ENCODE measurements at regions not wholly inside any gene's neighbourhood (a gene's known extent, or its start where the extent isn't known, plus 50 kb on each side); places are given as distances from the start of the nearest gene placed in this dataset.
"Not testable (repeated sequence)": the region's sequence is repeated elsewhere in the genome, so short reads cannot be mapped to it uniquely, and the experiment has no call there.

DNA sequence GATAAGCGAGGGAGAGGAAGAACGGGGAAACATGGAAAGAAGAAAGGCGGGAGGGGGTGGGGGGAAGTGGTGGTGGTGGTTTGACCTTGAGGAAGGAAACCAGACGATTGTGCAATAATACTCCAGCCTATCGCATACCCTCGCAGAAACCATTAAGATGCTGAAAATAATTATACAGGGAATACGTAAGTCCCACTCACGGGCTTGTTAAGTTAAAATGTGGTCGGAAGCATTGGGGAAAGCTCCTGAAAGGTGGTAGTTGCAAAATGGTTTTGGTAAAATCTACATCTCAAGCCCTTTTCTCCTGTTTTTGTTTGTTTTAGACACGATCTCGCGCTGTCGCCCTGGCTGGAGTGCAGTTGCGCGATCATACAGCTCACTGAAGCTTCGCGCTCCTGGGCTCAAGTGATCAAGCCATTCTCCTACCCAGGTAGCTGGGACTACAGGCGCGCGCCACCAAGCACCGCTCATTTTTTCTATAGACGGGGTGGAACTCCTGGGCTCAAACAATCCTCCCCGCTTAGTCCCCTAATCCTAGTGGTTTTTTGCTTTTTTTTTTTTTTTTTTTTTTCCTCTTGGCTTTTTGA, 128.9 kb upstream of the ZNF184 start:
- peak overlapping the region; percentile 66 for H3K4me3 Mint-ChIP-seq
- DNase-seq (ENCODE audit: low spot score in 2 of 2) (no peak), ATAC-seq (no peak)
- peaks cover 28% of the 10 kb centered on the region for H3K4me1 Mint-ChIP-seq
- peaks cover 4% of the 10 kb centered on the region for H3K9me3 Mint-ChIP-seq
- H3K27ac Mint-ChIP-seq = no peak overlapping the region
- peaks cover 15% of the 10 kb centered on the region for H3K36me3 Mint-ChIP-seq

- no peaks in the 10 kb centered on the region for H3K36me3 Mint-ChIP-seq
- peaks cover 15% of the 10 kb centered on the region for H3K4me1 Mint-ChIP-seq
- no peak overlapping the region for H3K27ac Mint-ChIP-seq
- DNase-seq (ENCODE audit: low spot score in 2 of 2) (no peak), ATAC-seq (peak; percentile 28)
- H3K4me3 Mint-ChIP-seq = peak overlapping the region; percentile 66
- peaks cover 4% of the 10 kb centered on the region for H3K9me3 Mint-ChIP-seq
These were observed 127.1 kb upstream of the ZNF184 start for GRCh38 chr6:27599859-27600532.

DNA sequence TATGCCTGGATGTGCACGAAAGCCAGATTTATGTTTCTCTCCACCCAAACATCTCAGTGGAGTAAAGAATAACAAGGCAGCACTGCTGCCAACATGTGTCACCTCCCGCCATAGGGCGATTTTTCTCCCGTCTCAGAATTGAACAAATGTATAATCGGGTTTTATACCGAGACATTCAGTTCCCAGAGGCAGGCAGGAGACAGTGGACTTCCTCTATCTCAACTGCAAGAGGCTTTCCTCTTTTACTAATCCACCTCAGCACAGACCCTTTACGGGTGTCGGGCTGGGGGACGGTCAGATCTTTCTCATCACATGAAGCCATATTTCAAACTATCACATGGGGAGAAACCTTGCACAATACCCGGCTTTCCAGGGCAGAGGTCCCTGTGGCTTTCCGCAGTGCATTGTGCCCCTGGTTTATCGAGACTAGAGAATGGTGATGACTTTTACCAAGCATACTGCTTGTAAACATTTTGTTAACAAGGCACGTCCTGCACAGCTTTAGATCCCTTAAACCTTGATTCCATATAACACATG, 124.2 kb upstream of the ZNF184 start:
- H3K36me3 Mint-ChIP-seq; ATAC-seq; H3K4me3 Mint-ChIP-seq; H3K9me3 Mint-ChIP-seq; DNase-seq (ENCODE audit: low spot score in 2 of 2); H3K27ac Mint-ChIP-seq: not testable (repeated sequence)
- H3K4me1 Mint-ChIP-seq = peaks cover 12% of the 10 kb centered on the region

DNA sequence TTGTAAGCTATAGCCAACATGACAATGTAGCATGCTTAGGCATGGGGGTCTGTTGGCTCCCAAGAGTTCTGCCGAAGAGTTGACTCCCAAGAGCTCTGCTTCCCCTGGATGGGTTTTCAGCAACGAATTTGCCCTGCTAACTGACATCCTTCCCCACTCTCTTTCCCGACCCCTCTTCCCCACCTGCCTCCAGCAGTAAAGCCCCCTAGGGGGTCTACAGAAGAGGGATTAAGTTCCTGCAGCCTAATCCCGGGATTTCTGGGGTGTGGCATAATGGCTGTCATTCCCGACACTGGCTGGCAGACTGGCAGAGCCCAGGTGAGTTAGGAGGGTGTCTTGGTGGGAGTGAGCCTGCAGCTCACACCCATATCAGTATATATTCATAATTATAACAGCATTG, 121.0 kb upstream of the ZNF184 start:
- no peaks in the 10 kb centered on the region for H3K4me1 Mint-ChIP-seq
- H3K4me3 Mint-ChIP-seq = no peak overlapping the region
- DNase-seq (ENCODE audit: low spot score in 2 of 2) = no peak
- no peak overlapping the region for H3K27ac Mint-ChIP-seq
- no peak for ATAC-seq
- H3K36me3 Mint-ChIP-seq = no peaks in the 10 kb centered on the region
- no peaks in the 10 kb centered on the region for H3K9me3 Mint-ChIP-seq

- Mint-ChIP-seq H3K27ac (no peak overlapping the region), H3K4me1 (no peaks in the 10 kb centered on the region), H3K36me3 (no peaks in the 10 kb centered on the region), H3K9me3 (no peaks in the 10 kb centered on the region), H3K4me3 (no peak overlapping the region)
- DNase-seq (ENCODE audit: low spot score in 2 of 2) (peak in 1 of 2 donors; percentile 50), ATAC-seq (peak; percentile 22)
These were observed 120.4 kb upstream of the ZNF184 start for GRCh38 chr6:27593200-27593818.

DNA sequence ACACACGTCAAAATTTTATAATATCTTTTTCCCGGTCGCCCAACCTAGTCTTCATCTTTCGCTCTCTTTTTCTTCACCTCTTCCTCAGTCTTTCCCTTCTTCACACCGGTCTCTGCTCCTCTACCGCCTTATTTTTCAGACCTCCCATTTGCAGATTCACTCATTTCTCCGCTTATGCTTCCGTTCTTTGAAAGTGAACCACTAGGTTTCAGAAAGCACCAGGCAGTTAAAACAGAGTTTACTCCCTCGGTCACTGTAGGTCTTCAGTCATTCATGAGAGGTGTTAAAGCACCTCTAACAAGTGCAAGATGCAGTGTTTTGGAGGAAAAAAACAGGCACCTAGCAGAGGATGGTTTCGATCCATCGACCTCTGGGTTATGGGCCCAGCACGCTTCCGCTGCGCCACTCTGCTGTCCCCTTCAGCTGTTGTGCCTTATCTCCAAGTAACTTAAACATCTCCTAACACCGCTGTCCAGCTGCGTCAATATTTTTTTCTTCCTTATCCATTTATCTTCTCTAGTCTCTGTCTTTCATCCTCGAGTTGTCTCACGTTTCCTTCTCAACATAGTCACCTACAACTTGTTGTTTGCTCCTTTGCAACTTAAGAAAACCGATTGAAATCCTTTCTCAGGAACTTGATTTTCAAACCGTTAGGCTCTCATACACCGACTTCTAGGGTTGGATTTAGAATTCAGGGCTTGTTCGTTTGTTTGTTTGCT, 119.7 kb upstream of the ZNF184 start:
- no peaks in the 10 kb centered on the region for H3K36me3 Mint-ChIP-seq

DNA sequence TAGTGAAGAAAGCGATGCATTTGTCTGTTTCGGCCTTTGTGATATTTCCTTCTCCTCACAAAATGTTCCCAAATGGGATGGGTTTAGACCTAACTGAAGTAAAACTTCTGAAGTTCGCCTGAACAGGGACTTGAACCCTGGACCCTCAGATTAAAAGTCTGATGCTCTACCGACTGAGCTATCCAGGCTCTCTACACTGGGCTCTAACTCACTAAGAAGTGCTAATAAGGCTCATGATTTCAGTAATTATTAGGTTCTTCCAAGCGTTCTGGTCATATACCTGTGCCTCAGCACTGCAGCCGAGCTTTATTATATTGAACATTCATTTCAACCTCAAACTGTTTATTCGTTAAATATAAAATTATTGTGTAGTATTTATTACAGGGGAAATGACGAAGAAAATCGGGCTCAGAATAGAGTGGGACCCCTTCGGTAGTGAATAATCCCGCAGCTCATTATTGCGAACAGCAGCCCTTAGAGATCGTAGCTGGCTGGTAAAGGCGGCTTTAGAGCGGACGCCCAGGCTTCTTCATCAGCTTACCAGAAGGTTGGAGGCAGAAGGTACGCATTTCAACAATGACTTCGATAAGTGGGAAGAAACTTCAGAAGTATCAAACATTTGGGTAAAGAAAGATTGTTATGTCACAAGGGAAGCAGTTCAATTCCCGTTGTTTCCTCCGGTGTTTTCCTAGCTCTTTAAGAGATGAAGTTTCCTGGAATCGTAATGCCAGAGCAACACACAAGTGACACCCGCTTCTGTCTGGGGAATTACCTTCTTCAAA, 119.0 kb upstream of the ZNF184 start:
- Mint-ChIP-seq H3K4me3 (no peak overlapping the region), H3K36me3 (no peaks in the 10 kb centered on the region), H3K9me3 (no peaks in the 10 kb centered on the region), H3K4me1 (no peaks in the 10 kb centered on the region), H3K27ac (no peak overlapping the region)
- DNase-seq (ENCODE audit: low spot score in 2 of 2) (no peak), ATAC-seq (peak; percentile 47)

More for the DNA sequence above, 119.7 kb upstream of the ZNF184 start:
- no peaks in the 10 kb centered on the region for H3K9me3 Mint-ChIP-seq
- H3K27ac Mint-ChIP-seq = no peak overlapping the region
- peak; percentile 97 for ATAC-seq
- H3K4me1 Mint-ChIP-seq = no peaks in the 10 kb centered on the region
- DNase-seq (ENCODE audit: low spot score in 2 of 2) = peak; percentile 33 to 80
- H3K4me3 Mint-ChIP-seq = no peak overlapping the region

GRCh38 chr6:27585316-27585715, 112.4 kb upstream of the ZNF184 start:
- not testable (repeated sequence) for H3K36me3 Mint-ChIP-seq; H3K4me3 Mint-ChIP-seq; H3K9me3 Mint-ChIP-seq; ATAC-seq; H3K4me1 Mint-ChIP-seq; H3K27ac Mint-ChIP-seq; DNase-seq (ENCODE audit: low spot score in 2 of 2)

- Mint-ChIP-seq H3K4me1 (peaks cover 7% of the 10 kb centered on the region), H3K36me3 (peaks cover 7% of the 10 kb centered on the region), H3K27ac (no peak overlapping the region), H3K4me3 (no peak overlapping the region), H3K9me3 (no peaks in the 10 kb centered on the region)
- no peak for ATAC-seq
- DNase-seq (ENCODE audit: low spot score in 2 of 2) = no peak
These were observed 111.4 kb upstream of the ZNF184 start for GRCh38 chr6:27584326-27584725.

DNA sequence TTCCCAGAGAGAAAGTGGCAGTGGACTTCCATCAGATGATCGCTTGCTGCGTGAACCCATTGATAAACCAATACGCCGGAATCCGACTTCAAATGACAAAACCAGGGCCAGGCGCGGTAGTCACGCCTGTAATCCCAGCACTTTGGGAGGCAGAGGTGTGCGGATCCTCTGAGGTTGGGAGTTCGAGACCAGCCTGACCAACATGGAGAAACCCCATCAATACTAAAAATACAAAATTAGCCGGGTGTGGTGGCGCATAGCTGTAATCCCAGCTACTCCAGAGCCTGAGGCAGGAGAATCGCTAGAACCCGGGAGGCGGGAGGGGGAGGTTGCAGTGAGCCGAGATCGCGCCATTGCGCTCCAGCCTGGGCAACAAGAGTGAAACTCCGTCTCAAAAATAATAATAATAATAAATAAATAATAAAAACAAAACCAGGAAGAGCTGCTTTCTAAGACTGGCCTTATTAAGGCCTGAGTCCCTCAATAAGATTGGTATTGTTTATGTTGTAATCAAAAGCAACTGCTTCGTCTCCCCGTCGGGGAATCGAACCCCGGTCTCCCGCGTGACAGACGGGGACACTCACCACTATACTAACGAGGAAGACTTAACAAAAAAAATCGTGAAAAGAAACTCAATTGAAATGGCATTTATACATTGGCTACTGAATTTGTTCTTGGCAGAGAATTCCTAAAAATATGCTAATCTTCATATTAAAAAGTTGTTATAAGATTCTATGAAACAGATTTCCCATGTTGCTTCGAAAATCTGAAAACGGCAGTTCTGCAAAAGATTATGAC, 110.2 kb upstream of the ZNF184 start:
- H3K9me3 Mint-ChIP-seq = no peaks in the 10 kb centered on the region
- ATAC-seq (no peak), DNase-seq (ENCODE audit: low spot score in 2 of 2) (peak in 1 of 2 donors; percentile 64)
- peaks cover 7% of the 10 kb centered on the region for H3K36me3 Mint-ChIP-seq
- H3K27ac Mint-ChIP-seq = peak overlapping the region; percentile 97
- H3K4me3 Mint-ChIP-seq = no peak overlapping the region
- peaks cover 7% of the 10 kb centered on the region for H3K4me1 Mint-ChIP-seq

DNA sequence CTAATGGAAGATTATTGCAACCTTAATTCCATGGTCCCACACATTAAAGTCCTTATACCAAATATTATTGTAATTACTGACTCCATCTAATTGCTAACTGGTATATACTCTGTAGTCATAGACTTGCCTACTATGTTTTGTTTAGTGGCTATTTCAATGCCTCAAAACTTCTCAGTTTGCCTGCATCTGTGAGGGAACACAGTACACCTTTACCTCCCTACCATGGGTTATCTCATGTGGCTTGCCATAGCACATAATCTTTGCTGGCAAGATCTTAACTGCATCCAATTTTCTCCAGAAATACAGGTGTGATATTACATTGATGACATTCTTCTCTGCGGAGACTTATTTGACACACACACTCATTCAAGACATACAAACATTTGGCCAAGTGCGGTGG, 107.1 kb upstream of the ZNF184 start:
- Mint-ChIP-seq H3K27ac (no peak overlapping the region), H3K36me3 (peaks cover 7% of the 10 kb centered on the region), H3K9me3 (no peaks in the 10 kb centered on the region), H3K4me1 (peaks cover 7% of the 10 kb centered on the region), H3K4me3 (no peak overlapping the region)
- ATAC-seq (no peak), DNase-seq (ENCODE audit: low spot score in 2 of 2) (no peak)

DNA sequence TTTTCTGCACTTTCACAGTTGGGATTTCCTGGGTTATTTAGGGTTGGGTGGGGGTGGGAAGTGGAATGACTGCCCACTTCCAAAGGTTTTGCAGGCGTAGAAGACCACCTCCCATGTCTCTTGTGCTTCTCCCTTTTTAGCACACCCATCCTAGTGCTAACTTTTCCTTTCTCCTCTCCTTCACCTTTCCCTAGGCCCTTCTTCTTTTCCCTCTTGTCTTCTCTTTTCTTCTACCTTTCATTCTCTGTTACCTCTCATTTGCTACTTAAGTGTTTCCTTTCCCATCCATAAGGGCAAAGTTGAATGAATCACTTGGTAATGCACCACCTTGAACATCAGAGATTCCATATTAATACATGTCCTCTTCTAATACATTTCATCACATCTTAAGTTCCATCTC, 105.0 kb upstream of the ZNF184 start:
- Mint-ChIP-seq H3K4me3 (no peak overlapping the region), H3K27ac (no peak overlapping the region), H3K9me3 (no peaks in the 10 kb centered on the region), H3K4me1 (no peaks in the 10 kb centered on the region), H3K36me3 (no peaks in the 10 kb centered on the region)
- ATAC-seq = no peak
- DNase-seq (ENCODE audit: low spot score in 2 of 2) = no peak

DNA sequence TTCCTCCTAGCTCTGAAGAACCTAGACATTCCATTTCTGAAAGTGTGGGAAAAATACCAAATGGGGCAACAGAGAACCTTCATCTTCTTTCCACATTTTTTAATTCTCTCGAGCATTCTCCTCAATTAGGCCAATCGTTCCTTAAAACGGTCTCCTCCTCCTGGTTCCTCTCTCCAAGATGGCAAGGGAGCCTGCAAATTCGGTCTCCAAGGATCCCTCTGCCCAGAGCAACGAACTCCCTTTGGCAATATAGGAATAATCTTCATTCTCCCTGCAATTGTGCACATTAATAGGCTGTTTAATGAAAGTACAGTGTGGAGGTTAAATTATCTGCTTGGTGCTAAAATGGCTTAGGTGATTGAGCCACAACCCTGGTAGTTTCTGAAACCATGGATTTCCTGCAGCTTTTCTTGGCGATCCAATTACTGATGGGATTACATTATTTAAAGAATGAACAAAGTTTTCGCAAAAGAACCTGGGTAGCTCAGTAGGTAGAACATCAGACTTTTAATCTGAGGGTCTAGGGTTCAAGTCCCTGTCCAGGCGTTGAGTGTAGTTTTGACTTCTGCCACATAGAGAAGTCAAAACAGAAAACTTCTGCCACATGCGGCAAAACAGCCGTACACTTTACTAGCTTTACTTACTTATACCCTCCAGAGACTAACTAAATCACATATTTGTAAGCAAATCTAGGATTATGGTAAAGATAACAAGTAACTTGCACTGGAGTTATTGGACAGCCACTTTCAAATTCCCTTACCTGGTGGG, 102.9 kb upstream of the ZNF184 start:
- ATAC-seq (no peak), DNase-seq (ENCODE audit: low spot score in 2 of 2) (no peak)
- Mint-ChIP-seq H3K27ac (no peak overlapping the region), H3K36me3 (no peaks in the 10 kb centered on the region), H3K4me1 (no peaks in the 10 kb centered on the region), H3K9me3 (no peaks in the 10 kb centered on the region), H3K4me3 (no peak overlapping the region)
